ENCODE measurements at regions not wholly inside any gene's neighbourhood (a gene's known extent, or its start where the extent isn't known, plus 50 kb on each side); places are given as distances from the start of the nearest gene placed in this dataset.

DNA sequence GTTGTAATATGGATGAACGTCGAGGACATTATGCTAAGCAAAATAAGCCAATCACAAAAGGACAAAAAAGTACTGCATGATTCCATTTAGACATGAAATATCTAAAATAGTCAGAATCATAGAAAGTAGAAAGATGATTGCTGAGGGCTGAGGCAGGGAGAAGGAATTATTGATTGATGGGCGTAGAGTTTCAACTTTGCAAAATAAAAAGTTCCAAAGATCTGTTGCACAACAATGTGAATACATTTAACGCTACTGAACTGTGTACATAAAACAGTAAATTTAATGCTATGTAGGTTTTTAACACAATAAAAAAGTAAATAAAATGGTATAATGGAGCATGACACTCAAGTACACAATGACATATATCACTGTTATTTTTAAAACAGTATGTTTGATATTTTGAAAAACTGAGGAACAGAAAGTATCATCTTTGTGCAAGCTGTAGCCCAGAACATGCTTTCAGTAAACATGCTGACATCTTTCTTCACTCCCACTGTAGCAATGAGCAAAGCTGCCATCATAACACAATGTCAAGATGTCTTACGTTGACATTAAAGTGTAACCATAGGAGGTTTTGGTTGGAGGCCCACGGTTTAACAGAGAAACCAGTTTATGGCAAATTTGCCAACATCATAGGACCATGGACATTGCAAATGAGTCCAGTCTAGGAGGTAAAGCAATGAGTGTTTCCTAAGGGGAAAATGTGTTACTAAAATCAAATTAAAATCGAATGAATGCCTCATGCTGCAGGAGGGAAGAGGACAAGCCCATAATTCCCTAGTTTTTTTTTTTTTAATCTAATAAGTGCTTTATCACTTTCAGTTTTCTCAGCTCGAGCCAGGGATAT, 125.8 kb upstream of the SGCD start:
- Histone ChIP-seq H3K79me2 (ENCODE audit: low read length) (no peaks in the 10 kb centered on the region), H3K27me3 (replicated peaks; ENCODE audit: insufficient read depth, low read length) (no peaks in the 10 kb centered on the region), H3K9me3 (replicated peaks; ENCODE audit: insufficient read depth, low read length) (no peaks in the 10 kb centered on the region), H3K4me3 (ENCODE audit: low read length) (no peak overlapping the region), H3K9me2 (replicated peaks; ENCODE audit: insufficient read depth, low read length) (no peaks in the 10 kb centered on the region), H3K4me1 (ENCODE audit: low read length) (no peaks in the 10 kb centered on the region), H3K9ac (ENCODE audit: low read length) (no peak overlapping the region), H4K20me1 (ENCODE audit: insufficient read depth, low read length) (no peaks in the 10 kb centered on the region), H2AFZ (ENCODE audit: low read length) (no peak overlapping the region), H3F3A (ENCODE audit: insufficient read depth, low read length) (no peaks in the 10 kb centered on the region), H3K4me2 (ENCODE audit: low read depth, low read length) (no peak overlapping the region), H3K36me3 (replicated peaks; ENCODE audit: insufficient read depth, low read length) (no peaks in the 10 kb centered on the region), H3K27ac (ENCODE audit: low read length) (no peak overlapping the region)
- TF ChIP-seq, protein P1, sequence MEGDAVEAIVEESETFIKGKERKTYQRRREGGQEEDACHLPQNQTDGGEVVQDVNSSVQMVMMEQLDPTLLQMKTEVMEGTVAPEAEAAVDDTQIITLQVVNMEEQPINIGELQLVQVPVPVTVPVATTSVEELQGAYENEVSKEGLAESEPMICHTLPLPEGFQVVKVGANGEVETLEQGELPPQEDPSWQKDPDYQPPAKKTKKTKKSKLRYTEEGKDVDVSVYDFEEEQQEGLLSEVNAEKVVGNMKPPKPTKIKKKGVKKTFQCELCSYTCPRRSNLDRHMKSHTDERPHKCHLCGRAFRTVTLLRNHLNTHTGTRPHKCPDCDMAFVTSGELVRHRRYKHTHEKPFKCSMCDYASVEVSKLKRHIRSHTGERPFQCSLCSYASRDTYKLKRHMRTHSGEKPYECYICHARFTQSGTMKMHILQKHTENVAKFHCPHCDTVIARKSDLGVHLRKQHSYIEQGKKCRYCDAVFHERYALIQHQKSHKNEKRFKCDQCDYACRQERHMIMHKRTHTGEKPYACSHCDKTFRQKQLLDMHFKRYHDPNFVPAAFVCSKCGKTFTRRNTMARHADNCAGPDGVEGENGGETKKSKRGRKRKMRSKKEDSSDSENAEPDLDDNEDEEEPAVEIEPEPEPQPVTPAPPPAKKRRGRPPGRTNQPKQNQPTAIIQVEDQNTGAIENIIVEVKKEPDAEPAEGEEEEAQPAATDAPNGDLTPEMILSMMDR (IDR thresholded peaks at IDR 0.05; ENCODE audit: low read length), result no peak
- DNase-seq, result no peak

DNA sequence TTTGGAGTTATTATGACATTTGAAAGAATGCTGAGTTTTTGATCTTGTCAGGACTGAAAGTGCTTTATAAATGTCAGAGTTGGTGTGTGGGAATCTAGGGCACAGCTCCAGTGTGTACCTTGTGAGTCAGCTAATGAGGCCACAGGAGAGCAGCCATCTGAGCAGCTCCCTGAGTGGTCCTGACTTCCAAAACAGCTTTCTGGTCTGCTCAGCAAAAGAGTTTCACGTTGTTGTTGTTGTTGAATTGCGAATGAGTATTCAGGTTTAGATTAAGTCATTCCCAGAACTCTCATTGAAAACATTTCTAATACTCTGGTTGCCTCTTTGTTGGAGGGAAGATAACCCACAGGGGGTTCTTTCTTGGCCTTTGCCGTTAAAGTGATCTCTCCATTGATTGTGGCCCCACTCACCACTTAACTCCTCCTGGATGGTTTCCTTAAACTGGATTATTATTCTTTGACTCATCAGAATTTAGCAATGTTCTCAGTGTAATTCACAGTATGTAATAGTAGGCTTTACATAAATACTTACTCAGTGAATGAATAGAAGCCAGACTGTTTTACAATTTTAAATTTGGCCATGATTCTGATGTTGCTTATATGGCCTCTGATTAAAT, 125.1 kb upstream of the SGCD start:
- H3K4me3 ChIP-seq (ENCODE audit: low read length), result no peak overlapping the region
- no peak for TF ChIP-seq EZH2phosphoT487 (IDR thresholded peaks at IDR 0.05; ENCODE audit: low read length)
- TF ChIP-seq, protein P1 (IDR thresholded peaks at IDR 0.05; ENCODE audit: low read length), result no peak
- no peak for TF ChIP-seq EZH2 (optimal IDR thresholded peaks at IDR 0.05; ENCODE audit: low read depth, low read length)
- no peak for DNase-seq
- H3K27ac ChIP-seq (ENCODE audit: low read length), result no peak overlapping the region
- no peaks in the 10 kb centered on the region for H3K9me3 ChIP-seq (replicated peaks; ENCODE audit: insufficient read depth, low read length)
- no peaks in the 10 kb centered on the region for H3K27me3 ChIP-seq (replicated peaks; ENCODE audit: insufficient read depth, low read length)
- no peaks in the 10 kb centered on the region for H3K4me1 ChIP-seq (ENCODE audit: low read length)
- H3K9me2 ChIP-seq (replicated peaks; ENCODE audit: insufficient read depth, low read length), result no peaks in the 10 kb centered on the region
- H2AFZ ChIP-seq (ENCODE audit: low read length), result no peak overlapping the region
- H3K36me3 ChIP-seq (replicated peaks; ENCODE audit: insufficient read depth, low read length), result no peaks in the 10 kb centered on the region
- no peaks in the 10 kb centered on the region for H3F3A ChIP-seq (ENCODE audit: insufficient read depth, low read length)
- H3K79me2 ChIP-seq (ENCODE audit: low read length), result no peaks in the 10 kb centered on the region
- no peak overlapping the region for H3K4me2 ChIP-seq (ENCODE audit: low read depth, low read length)
- H4K20me1 ChIP-seq (ENCODE audit: insufficient read depth, low read length), result no peaks in the 10 kb centered on the region
- H3K9ac ChIP-seq (ENCODE audit: low read length), result no peak overlapping the region

DNA sequence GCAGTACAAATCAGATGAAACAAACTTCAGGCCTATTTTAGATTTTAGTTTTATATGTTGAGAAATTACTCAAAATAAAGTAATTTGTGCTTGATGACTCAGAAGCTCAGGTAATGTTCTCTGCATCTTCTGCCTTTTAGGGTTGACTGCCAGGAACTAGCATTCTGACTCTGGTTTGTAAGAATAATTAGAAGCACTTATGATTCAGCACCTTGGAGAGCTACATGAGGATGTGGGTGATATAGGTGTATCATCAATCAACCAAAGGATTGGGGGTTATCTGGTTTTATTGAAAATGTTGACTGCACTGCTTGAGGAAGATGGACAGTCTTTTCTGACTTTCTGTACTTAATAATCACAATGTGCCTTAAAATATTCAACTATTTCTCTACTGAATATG, 118.7 kb upstream of the SGCD start:
- H3K9me3 ChIP-seq (replicated peaks; ENCODE audit: insufficient read depth, low read length), result no peaks in the 10 kb centered on the region
- no peak overlapping the region for H3K4me2 ChIP-seq (ENCODE audit: low read depth, low read length)
- H3K36me3 ChIP-seq (replicated peaks; ENCODE audit: insufficient read depth, low read length), result no peaks in the 10 kb centered on the region
- H3K79me2 ChIP-seq (ENCODE audit: low read length), result no peaks in the 10 kb centered on the region
- TF ChIP-seq EZH2phosphoT487 (IDR thresholded peaks at IDR 0.05; ENCODE audit: low read length) (no peak), EZH2 (optimal IDR thresholded peaks at IDR 0.05; ENCODE audit: low read depth, low read length) (no peak)
- TF ChIP-seq, protein P1 (IDR thresholded peaks at IDR 0.05; ENCODE audit: low read length), result no peak
- no peaks in the 10 kb centered on the region for H3K27me3 ChIP-seq (replicated peaks; ENCODE audit: insufficient read depth, low read length)
- no peak overlapping the region for H3K27ac ChIP-seq (ENCODE audit: low read length)
- H4K20me1 ChIP-seq (ENCODE audit: insufficient read depth, low read length), result no peaks in the 10 kb centered on the region
- DNase-seq, result peak; percentile 29
- no peaks in the 10 kb centered on the region for H3K9me2 ChIP-seq (replicated peaks; ENCODE audit: insufficient read depth, low read length)
- H2AFZ ChIP-seq (ENCODE audit: low read length), result no peak overlapping the region
- H3K9ac ChIP-seq (ENCODE audit: low read length), result no peak overlapping the region
- no peak overlapping the region for H3K4me3 ChIP-seq (ENCODE audit: low read length)
- no peaks in the 10 kb centered on the region for H3K4me1 ChIP-seq (ENCODE audit: low read length)
- H3F3A ChIP-seq (ENCODE audit: insufficient read depth, low read length), result no peaks in the 10 kb centered on the region

All from MM.1S (cell line).